ENCODE measurements at regions not wholly inside any gene's neighbourhood (a gene's known extent, or its start where the extent isn't known, plus 50 kb on each side); places are given as distances from the start of the nearest gene placed in this dataset.

DNA sequence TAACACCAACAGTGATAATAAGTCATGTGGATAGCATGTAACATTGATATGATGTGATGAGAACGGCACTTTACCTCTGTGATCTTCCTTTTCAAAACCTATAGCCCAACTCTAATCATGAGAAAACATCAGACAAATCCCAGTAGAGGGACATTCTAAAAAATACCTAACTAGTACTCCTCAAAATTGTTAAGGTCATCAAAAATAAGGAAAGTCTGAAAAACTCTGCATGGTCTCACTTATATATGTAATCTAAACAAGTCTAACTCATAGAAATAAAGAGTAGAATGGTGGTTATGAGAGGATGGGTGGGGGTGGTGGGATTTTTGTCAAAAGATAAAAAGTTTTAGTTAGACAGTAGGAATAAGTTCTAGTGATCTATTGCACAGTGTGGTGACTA, 243.9 kb upstream of the GRIA3 start:
- H3K27ac ChIP-seq (ENCODE audit: low read depth in 1 of 2, low read length in 2 of 2): no peak overlapping the region
- TF ChIP-seq, protein P1, sequence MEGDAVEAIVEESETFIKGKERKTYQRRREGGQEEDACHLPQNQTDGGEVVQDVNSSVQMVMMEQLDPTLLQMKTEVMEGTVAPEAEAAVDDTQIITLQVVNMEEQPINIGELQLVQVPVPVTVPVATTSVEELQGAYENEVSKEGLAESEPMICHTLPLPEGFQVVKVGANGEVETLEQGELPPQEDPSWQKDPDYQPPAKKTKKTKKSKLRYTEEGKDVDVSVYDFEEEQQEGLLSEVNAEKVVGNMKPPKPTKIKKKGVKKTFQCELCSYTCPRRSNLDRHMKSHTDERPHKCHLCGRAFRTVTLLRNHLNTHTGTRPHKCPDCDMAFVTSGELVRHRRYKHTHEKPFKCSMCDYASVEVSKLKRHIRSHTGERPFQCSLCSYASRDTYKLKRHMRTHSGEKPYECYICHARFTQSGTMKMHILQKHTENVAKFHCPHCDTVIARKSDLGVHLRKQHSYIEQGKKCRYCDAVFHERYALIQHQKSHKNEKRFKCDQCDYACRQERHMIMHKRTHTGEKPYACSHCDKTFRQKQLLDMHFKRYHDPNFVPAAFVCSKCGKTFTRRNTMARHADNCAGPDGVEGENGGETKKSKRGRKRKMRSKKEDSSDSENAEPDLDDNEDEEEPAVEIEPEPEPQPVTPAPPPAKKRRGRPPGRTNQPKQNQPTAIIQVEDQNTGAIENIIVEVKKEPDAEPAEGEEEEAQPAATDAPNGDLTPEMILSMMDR (IDR thresholded peaks at IDR 0.05): no peak
- no peak overlapping the region for H3K4me2 ChIP-seq (replicated peaks; ENCODE audit: extremely low read depth, low read length, poor library complexity, severe bottlenecking)
- H4K20me1 ChIP-seq (ENCODE audit: insufficient read depth, low read length): no peaks in the 10 kb centered on the region
- H3K9me3 ChIP-seq (replicated peaks in 1 of 2; ENCODE audit: control insufficient read depth in 1 of 2, insufficient read depth in 1 of 2, low read length in 2 of 2): no peaks in the 10 kb centered on the region
- Mint-ChIP-seq H3K4me3 (no peak overlapping the region), H3K9me3 (peaks cover 0 to 8% (median 0%) of the 10 kb centered on the region in 7 donors), H3K36me3 (no peaks in the 10 kb centered on the region), H3K4me1 (no peaks in the 10 kb centered on the region), H3K27ac (no peak overlapping the region), H3K27me3 (ENCODE audit: low read depth in 3 of 3) (peaks cover 0 to 3% (median 2%) of the 10 kb centered on the region in 3 donors)
- H3K4me1 ChIP-seq (ENCODE audit: control insufficient read depth in 1 of 2, insufficient read depth in 2 of 2, low read length in 2 of 2): no peaks in the 10 kb centered on the region
- H3K36me3 ChIP-seq (replicated peaks in 1 of 2; ENCODE audit: control insufficient read depth in 1 of 2, insufficient read depth in 2 of 2, low read length in 2 of 2): no peaks in the 10 kb centered on the region
- H3K79me2 ChIP-seq (ENCODE audit: insufficient read depth, low read length): no peaks in the 10 kb centered on the region
- H3K27me3 ChIP-seq (ENCODE audit: control insufficient read depth in 2 of 2, insufficient read depth in 2 of 2, low read length in 2 of 2): no peaks in the 10 kb centered on the region
- intact Hi-C loops (cut with micrococcal nuclease): no loop called here
- H3K9ac ChIP-seq (ENCODE audit: insufficient read depth, low read length, poor library complexity, severe bottlenecking): no peak overlapping the region
- DNase-seq: no peak
- no peak overlapping the region for H2AFZ ChIP-seq (ENCODE audit: insufficient read depth, low read depth, low read length, poor library complexity, severe bottlenecking)
- H3K4me3 ChIP-seq (replicated peaks in 1 of 3; ENCODE audit: low read depth in 2 of 3, low read length in 3 of 3): no peak overlapping the region
- no CpG with 5 or more reads among the region's 1 CpG for WGBS (ENCODE audit: insufficient coverage)

DNA sequence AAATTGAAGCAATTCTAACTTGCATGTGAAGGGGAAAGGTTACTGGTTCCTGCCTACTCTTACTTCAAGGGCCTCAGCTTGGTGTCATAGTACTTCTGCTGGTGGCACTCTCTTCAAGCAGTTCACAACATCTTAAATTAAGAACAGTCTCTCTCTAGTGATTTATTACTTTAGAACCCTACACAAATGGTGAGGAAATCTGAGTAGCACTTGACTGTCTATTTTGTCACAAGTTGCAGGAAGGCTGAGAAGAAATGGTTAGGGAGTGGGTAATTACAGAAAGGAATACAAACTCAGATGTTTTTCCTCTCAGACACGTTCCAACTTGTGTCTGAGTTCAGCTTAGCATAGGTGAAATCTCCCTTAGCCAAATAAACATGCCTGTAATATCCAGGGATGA, 242.3 kb upstream of the GRIA3 start:
- no peak overlapping the region for H3K9ac ChIP-seq (ENCODE audit: insufficient read depth, low read length, poor library complexity, severe bottlenecking)
- intact Hi-C loops (cut with micrococcal nuclease): no loop called here
- H3K4me2 ChIP-seq (replicated peaks; ENCODE audit: extremely low read depth, low read length, poor library complexity, severe bottlenecking): no peak overlapping the region
- H3K27ac Mint-ChIP-seq: no peak overlapping the region
- no peaks in the 10 kb centered on the region for H3K36me3 ChIP-seq (replicated peaks in 1 of 2; ENCODE audit: control insufficient read depth in 1 of 2, insufficient read depth in 2 of 2, low read length in 2 of 2)
- H3K27me3 Mint-ChIP-seq (ENCODE audit: low read depth in 3 of 3): peaks cover 0 to 3% (median 2%) of the 10 kb centered on the region in 3 donors
- H3K4me1 ChIP-seq (ENCODE audit: control insufficient read depth in 1 of 2, insufficient read depth in 2 of 2, low read length in 2 of 2): no peaks in the 10 kb centered on the region
- no peaks in the 10 kb centered on the region for H3K79me2 ChIP-seq (ENCODE audit: insufficient read depth, low read length)
- no peaks in the 10 kb centered on the region for H4K20me1 ChIP-seq (ENCODE audit: insufficient read depth, low read length)
- H3K4me3 ChIP-seq (replicated peaks in 1 of 3; ENCODE audit: low read depth in 2 of 3, low read length in 3 of 3): no peak overlapping the region
- H3K9me3 ChIP-seq (replicated peaks in 1 of 2; ENCODE audit: control insufficient read depth in 1 of 2, insufficient read depth in 1 of 2, low read length in 2 of 2): no peaks in the 10 kb centered on the region
- no peaks in the 10 kb centered on the region for H3K4me1 Mint-ChIP-seq
- H3K27ac ChIP-seq (ENCODE audit: low read depth in 1 of 2, low read length in 2 of 2): no peak overlapping the region
- H2AFZ ChIP-seq (ENCODE audit: insufficient read depth, low read depth, low read length, poor library complexity, severe bottlenecking): no peak overlapping the region
- no peaks in the 10 kb centered on the region for H3K36me3 Mint-ChIP-seq
- no peak overlapping the region for H3K4me3 Mint-ChIP-seq
- peaks cover 0 to 8% (median 0%) of the 10 kb centered on the region in 7 donors for H3K9me3 Mint-ChIP-seq
- TF ChIP-seq, protein P1 (IDR thresholded peaks at IDR 0.05): no peak
- WGBS (ENCODE audit: insufficient coverage): no CpG with 5 or more reads among the region's 1 CpG
- H3K27me3 ChIP-seq (ENCODE audit: control insufficient read depth in 2 of 2, insufficient read depth in 2 of 2, low read length in 2 of 2): no peaks in the 10 kb centered on the region
- no peak for DNase-seq

All from CD14-positive monocyte (primary cell).